ENCODE measurements at regions not wholly inside any gene's neighbourhood (a gene's known extent, or its start where the extent isn't known, plus 50 kb on each side); places are given as distances from the start of the nearest gene placed in this dataset.

DNA sequence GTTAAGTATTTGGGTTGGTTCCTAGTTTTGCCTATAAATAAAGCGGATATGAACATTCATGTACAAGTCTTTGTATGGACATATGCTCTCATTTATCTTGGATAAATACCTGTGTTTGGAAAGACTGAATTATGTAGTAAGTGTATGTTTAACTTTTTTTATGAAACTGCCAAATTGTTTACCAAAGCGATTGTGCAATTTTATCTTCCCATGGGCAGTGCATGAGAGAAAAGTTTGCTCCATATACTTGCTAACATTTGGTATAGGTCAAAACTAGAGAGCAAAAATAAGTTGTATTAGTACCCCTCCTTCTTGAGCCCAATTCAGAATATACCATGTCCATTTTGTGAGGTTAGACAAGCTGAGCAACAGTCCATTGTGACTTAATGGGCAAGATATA lies 502.6 kb downstream of the SQOR start:
- WGBS, 2 experiments (ENCODE audit: extremely low coverage in 1 of 2, insufficient coverage in 1 of 2, insufficient read length in 1 of 2, insufficient replicate concordance in 2 of 2, low coverage in 1 of 2, low lambda C conversion rate in 2 of 2, missing lambda C conversion rate in 1 of 2), result 92% methylated on average over 2 of the region's 2 CpGs; no CpG with 5 or more reads in 1 of the 2 experiments
- no peak for FAIRE-seq
- CTCF ChIA-PET (ENCODE audit: partially characterized antibody), result interaction anchor here (1.0 kb wide), 1 partner anchor 9 kb away, joined by 4 read pairs; no protein-coding TSS in a partner anchor

More for the DNA sequence above, 502.6 kb downstream of the SQOR start:
- H3K4me3 ChIP-seq (ENCODE audit: extremely low read depth in 1 of 4, insufficient read depth in 2 of 4, low read depth in 3 of 4, low read length in 4 of 4), result no peak overlapping the region
- H3K14ac ChIP-seq (ENCODE audit: insufficient read length), result no peak overlapping the region
- H3K36me3 ChIP-seq (ENCODE audit: control insufficient read depth in 2 of 4, insufficient read depth in 4 of 4, low read length in 3 of 4), result no peaks in the 10 kb centered on the region
- POLR2A ChIA-PET (ENCODE audit: partially characterized antibody), result no interaction called here
- no peak overlapping the region for H3K56ac ChIP-seq (replicated peaks; ENCODE audit: insufficient read length, low read depth, low read length)
- no peak overlapping the region for H3K23ac ChIP-seq (ENCODE audit: insufficient read length)
- H3K4me1 ChIP-seq (replicated peaks in 1 of 4; ENCODE audit: control insufficient read depth in 3 of 4, insufficient read depth in 4 of 4, low read length in 3 of 4), result no peaks in the 10 kb centered on the region
- no peak overlapping the region for H2BK5ac ChIP-seq (ENCODE audit: low read depth, low read length)
- DNase-seq (ENCODE audit: low read depth in 1 of 2, low spot score in 2 of 2), result no peak
- H2BK15ac ChIP-seq (ENCODE audit: low read length), result no peak overlapping the region
- no peak overlapping the region for H4K91ac ChIP-seq (replicated peaks; ENCODE audit: insufficient read length, low read length)
- H2BK20ac ChIP-seq (ENCODE audit: low read length), result no peak overlapping the region
- no peaks in the 10 kb centered on the region for H3K27me3 ChIP-seq (replicated peaks in 1 of 4; ENCODE audit: control insufficient read depth in 3 of 4, extremely low read depth in 1 of 4, insufficient read depth in 3 of 4, low read length in 3 of 4)
- no peaks in the 10 kb centered on the region for H3K79me1 ChIP-seq (ENCODE audit: low read depth, low read length)
- no peak overlapping the region for H2AFZ ChIP-seq (ENCODE audit: low read length)
- no peaks in the 10 kb centered on the region for H4K20me1 ChIP-seq (replicated peaks in 1 of 2; ENCODE audit: control insufficient read depth in 1 of 2, insufficient read depth in 2 of 2, low read length in 2 of 2)
- H3K4me2 ChIP-seq (ENCODE audit: insufficient read depth in 1 of 2, low read depth in 2 of 2, low read length in 2 of 2), result no peak overlapping the region
- H3K9ac ChIP-seq (replicated peaks in 1 of 4; ENCODE audit: extremely low read depth in 1 of 4, low read depth in 3 of 4, low read length in 3 of 4), result no peak overlapping the region
- no peak for TF ChIP-seq RNF2 (IDR thresholded peaks at IDR 0.05; ENCODE audit: borderline replicate concordance, low read depth, low read length, missing control alignments, poor library complexity, severe bottlenecking)
- TF ChIP-seq PHF8 (conservative IDR thresholded peaks at IDR 0.05; ENCODE audit: low read depth, low read length), result no peak
- no peak for TF ChIP-seq BRCA1 (IDR thresholded peaks at IDR 0.05; ENCODE audit: low read depth, low read length)
- TF ChIP-seq BCL11A (IDR thresholded peaks at IDR 0.05; ENCODE audit: low read depth in 2 of 2, low read length in 2 of 2), result no peak
- TF ChIP-seq HDAC2 (IDR thresholded peaks at IDR 0.05; ENCODE audit: borderline replicate concordance in 1 of 2, low read depth in 2 of 2, low read length in 2 of 2), result no peak
- H2AK5ac ChIP-seq (ENCODE audit: low read depth, low read length), result no peak overlapping the region
- peaks cover 0 to 7% of the 10 kb centered on the region in 2 experiments; a peak in 1 of 4 replicates for H3K9me3 ChIP-seq (ENCODE audit: insufficient read depth in 2 of 2, low read depth in 1 of 2, low read length in 1 of 2)
- no peak overlapping the region for H2BK120ac ChIP-seq (replicated peaks; ENCODE audit: low read depth, low read length)
- no peak overlapping the region for H4K5ac ChIP-seq (ENCODE audit: insufficient read length, low read depth, low read length)
- no peak overlapping the region for H3K4ac ChIP-seq (replicated peaks; ENCODE audit: insufficient read length, low read depth, low read length)
- H3K27ac ChIP-seq (ENCODE audit: low read depth, low read length), result no peak overlapping the region
- no peak overlapping the region for H3K18ac ChIP-seq (ENCODE audit: extremely low read depth, low read length)
- H3K23me2 ChIP-seq (ENCODE audit: low read depth, low read length), result no peaks in the 10 kb centered on the region
- no peak overlapping the region for H4K8ac ChIP-seq (ENCODE audit: extremely low read depth, insufficient read depth, low read length)
- no peak overlapping the region for H2BK12ac ChIP-seq (ENCODE audit: low read depth, low read length)
- H3K79me2 ChIP-seq (ENCODE audit: control insufficient read depth in 1 of 2, insufficient read depth in 2 of 2, low read length in 2 of 2), result no peaks in the 10 kb centered on the region

All from H1 (cell line).